ENCODE measurements at regions not wholly inside any gene's neighbourhood (a gene's known extent, or its start where the extent isn't known, plus 50 kb on each side); places are given as distances from the start of the nearest gene placed in this dataset.

GRCh38 chr10:53749439-53749838 is 976.9 kb upstream of the MBL2 start:
- DNase-seq (ENCODE audit: low spot score), result no peak
- TF ChIP-seq CTCF (IDR thresholded peaks at IDR 0.05), result no peak
- no peak overlapping the region for H3K27ac ChIP-seq
- H3K4me3 ChIP-seq, result no peak overlapping the region

- no peak for TF ChIP-seq CTCF (IDR thresholded peaks at IDR 0.05)
These were observed 975.7 kb upstream of the MBL2 start for GRCh38 chr10:53748319-53748718.

GRCh38 chr10:53744746-53745145 is 972.2 kb upstream of the MBL2 start:
- H3K4me3 ChIP-seq, result no peak overlapping the region
- H3K27ac ChIP-seq, result no peak overlapping the region
- no peak for DNase-seq (ENCODE audit: low spot score)
- no peak for TF ChIP-seq CTCF (IDR thresholded peaks at IDR 0.05)

More at GRCh38 chr10:53748319-53748718, 975.7 kb upstream of the MBL2 start:
- no peak for DNase-seq (ENCODE audit: low spot score)
- Histone ChIP-seq H3K4me3 (no peak overlapping the region), H3K27ac (no peak overlapping the region)

- no peak overlapping the region for H3K4me3 ChIP-seq
- no peak for TF ChIP-seq CTCF (IDR thresholded peaks at IDR 0.05)
- no peak for DNase-seq (ENCODE audit: low spot score)
- H3K27ac ChIP-seq, result no peak overlapping the region
These were observed 971.6 kb upstream of the MBL2 start for GRCh38 chr10:53744176-53744575.

GRCh38 chr10:53737132-53737531 is 964.5 kb upstream of the MBL2 start:
- TF ChIP-seq CTCF (IDR thresholded peaks at IDR 0.05), result no peak
- Histone ChIP-seq H3K4me3 (no peak overlapping the region), H3K27ac (no peak overlapping the region)
- DNase-seq (ENCODE audit: low spot score), result no peak

GRCh38 chr10:53726921-53727320 is 954.3 kb upstream of the MBL2 start:
- TF ChIP-seq CTCF (IDR thresholded peaks at IDR 0.05), result no peak
- Histone ChIP-seq H3K4me3 (no peak overlapping the region), H3K27ac (no peak overlapping the region)
- no peak for DNase-seq (ENCODE audit: low spot score)

GRCh38 chr10:53724581-53724980 is 952.0 kb upstream of the MBL2 start:
- Histone ChIP-seq H3K4me3 (no peak overlapping the region), H3K27ac (no peak overlapping the region)
- TF ChIP-seq CTCF (IDR thresholded peaks at IDR 0.05), result no peak
- no peak for DNase-seq (ENCODE audit: low spot score)

Measured in coronary artery (tissue), 2 donors.